K562 (cell line): ENCODE measurements at regions not wholly inside any gene's neighbourhood (a gene's known extent, or its start where the extent isn't known, plus 50 kb on each side); places are given as distances from the start of the nearest gene placed in this dataset.

Source experiments
- CBX8 ChIP-seq: fragments of 200-600 bp; sonication (generic); IDR thresholded peaks from 2 replicates; pipeline ENCODE4 v1.6.1; 2012; ENCODE audit warnings: borderline replicate concordance, mixed run types, low read depth, mild to moderate bottlenecking, moderate library complexity, mixed read lengths, low read length, control low read depth, inconsistent platforms; ENCODE audit not compliant: poor library complexity, severe bottlenecking; ENCODE audit errors: extremely low read depth
- MLLT1 ChIP-seq, 2 experiments: fragments of 450-650 bp; IDR thresholded peaks; 2 replicates each; pipeline ENCODE4 v1.6.1; 2016
- SMARCC2 ChIP-seq: fragments of 450-650 bp; IDR thresholded peaks from 2 replicates; pipeline ENCODE4 v1.6.1; 2017; ENCODE audit warnings: antibody characterized with exemption, moderate library complexity, mild to moderate bottlenecking, low read depth
- ZNF431 ChIP-seq: sonication (generic); formaldehyde crosslinking; IDR thresholded peaks from 2 replicates; pipeline ENCODE4 v1.8.0; 2022; ENCODE audit warnings: mild to moderate bottlenecking, missing genetic modification reagents

- no peak for TF ChIP-seq SMARCC2
- no peak for TF ChIP-seq ZNF431
- no peak for TF ChIP-seq CBX8
- no peak for TF ChIP-seq MLLT1 (IDR thresholded peaks at IDR 0.05)
Observed at GRCh38 chr18:73292156-73292555, 424.4 kb upstream of the NETO1 start.
